Lower leg skin (tissue), 3 donors: ENCODE measurements at regions not wholly inside any gene's neighbourhood (a gene's known extent, or its start where the extent isn't known, plus 50 kb on each side); places are given as distances from the start of the nearest gene placed in this dataset.

Source experiments
- CTCF ChIP-seq, 3 donors: fragments of 450-650 bp; IDR thresholded peaks; one replicate each; pipeline ENCODE4 v1.5.1; 2016; ENCODE audit warnings: antibody characterized with exemption in 3 of 3, mild to moderate bottlenecking in 3 of 3, moderate library complexity in 2 of 3
- POLR2A ChIP-seq, 2 donors: fragments of 450-650 bp; IDR thresholded peaks; one replicate each; pipeline ENCODE4 v1.6.1; 2016 to 2017; ENCODE audit warnings: antibody characterized with exemption in 2 of 2, mild to moderate bottlenecking in 1 of 2, moderate library complexity in 1 of 2

GRCh38 chr3:105259496-105259895 is 107.2 kb upstream of the ALCAM start:
- no peak for TF ChIP-seq CTCF (IDR thresholded peaks at IDR 0.05)
- TF ChIP-seq POLR2A (IDR thresholded peaks at IDR 0.05): no peak
